HepG2 (cell line): ENCODE measurements at regions not wholly inside any gene's neighbourhood (a gene's known extent, or its start where the extent isn't known, plus 50 kb on each side); places are given as distances from the start of the nearest gene placed in this dataset.

ENCODE experiments used
- EP300 ChIP-seq, 3 experiments: sonication (generic) in 1 of 3; formaldehyde crosslinking in 1 of 3; IDR thresholded peaks; 2 replicates each; pipeline versions ENCODE4 v1.5.1 to v1.6.1; 2011 to 2020; ENCODE audit warnings: low read depth in 2 of 3, low read length in 2 of 3, borderline replicate concordance in 1 of 3, improper control_type of control experiment in 1 of 3, mild to moderate bottlenecking in 1 of 3, missing genetic modification reagents in 1 of 3, moderate library complexity in 1 of 3
- EZH2 ChIP-seq: conservative IDR thresholded peaks from 2 replicates; pipeline ENCODE4 v1.6.1; 2012; ENCODE audit warnings: mild to moderate bottlenecking, low read depth, low read length, moderate library complexity
- FOSL1 ChIP-seq: sonication (generic); formaldehyde crosslinking; IDR thresholded peaks from 2 replicates; pipeline ENCODE4 v1.9.0; 2021; ENCODE audit warnings: missing genetic modification reagents, borderline replicate concordance
- MAFF ChIP-seq: IDR thresholded peaks from 2 replicates; pipeline ENCODE4 v1.6.1; 2011; ENCODE audit warnings: low read depth, low read length, improper control_type of control experiment
- ZFY ChIP-seq: sonication (generic); formaldehyde crosslinking; IDR thresholded peaks from 2 replicates; pipeline ENCODE4 v1.4.0; 2020; ENCODE audit warnings: missing genetic modification reagents
- TF ChIP-seq, protein P1 (sequence below): sonication (generic); formaldehyde crosslinking; IDR thresholded peaks from 2 replicates; pipeline ENCODE4 v1.5.0; 2020; ENCODE audit warnings: mild to moderate bottlenecking, missing genetic modification reagents, moderate library complexity
- TF ChIP-seq, protein P2 (sequence below): sonication (generic); formaldehyde crosslinking; IDR thresholded peaks from 2 replicates; pipeline ENCODE4 v1.5.1; 2020; ENCODE audit warnings: missing genetic modification reagents, mild to moderate bottlenecking, borderline replicate concordance

DNA sequence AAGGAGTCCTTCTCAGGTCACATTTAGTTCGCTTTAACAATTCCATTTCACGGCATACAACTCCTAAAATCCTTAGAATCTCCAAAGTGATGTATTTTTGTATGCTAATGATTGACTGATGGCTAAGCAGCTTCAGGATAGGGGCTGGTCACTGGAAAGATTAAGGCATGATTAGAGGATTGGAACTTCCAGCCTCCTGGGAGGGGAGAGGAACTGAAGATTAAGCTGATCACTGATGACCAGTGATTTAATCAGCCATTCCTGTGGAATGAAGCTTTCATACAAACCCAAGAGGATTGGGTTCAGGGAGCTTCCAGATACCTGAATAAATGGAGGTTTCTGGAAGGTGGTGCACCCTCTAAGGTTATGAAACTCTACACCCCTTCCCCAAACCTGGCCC is 123.9 kb upstream of the CDK13 start:
- no peak for TF ChIP-seq ZFY (CRISPR knock-in tag)
- no peak for TF ChIP-seq EP300 (IDR thresholded peaks at IDR 0.05; ENCODE audit: low read depth in 2 of 2, low read length in 2 of 2)
- no peak for TF ChIP-seq EP300 (CRISPR knock-in tag; IDR thresholded peaks at IDR 0.05; ENCODE audit: borderline replicate concordance)
- TF ChIP-seq FOSL1 (CRISPR knock-in tag), result no peak
- TF ChIP-seq, protein P1, sequence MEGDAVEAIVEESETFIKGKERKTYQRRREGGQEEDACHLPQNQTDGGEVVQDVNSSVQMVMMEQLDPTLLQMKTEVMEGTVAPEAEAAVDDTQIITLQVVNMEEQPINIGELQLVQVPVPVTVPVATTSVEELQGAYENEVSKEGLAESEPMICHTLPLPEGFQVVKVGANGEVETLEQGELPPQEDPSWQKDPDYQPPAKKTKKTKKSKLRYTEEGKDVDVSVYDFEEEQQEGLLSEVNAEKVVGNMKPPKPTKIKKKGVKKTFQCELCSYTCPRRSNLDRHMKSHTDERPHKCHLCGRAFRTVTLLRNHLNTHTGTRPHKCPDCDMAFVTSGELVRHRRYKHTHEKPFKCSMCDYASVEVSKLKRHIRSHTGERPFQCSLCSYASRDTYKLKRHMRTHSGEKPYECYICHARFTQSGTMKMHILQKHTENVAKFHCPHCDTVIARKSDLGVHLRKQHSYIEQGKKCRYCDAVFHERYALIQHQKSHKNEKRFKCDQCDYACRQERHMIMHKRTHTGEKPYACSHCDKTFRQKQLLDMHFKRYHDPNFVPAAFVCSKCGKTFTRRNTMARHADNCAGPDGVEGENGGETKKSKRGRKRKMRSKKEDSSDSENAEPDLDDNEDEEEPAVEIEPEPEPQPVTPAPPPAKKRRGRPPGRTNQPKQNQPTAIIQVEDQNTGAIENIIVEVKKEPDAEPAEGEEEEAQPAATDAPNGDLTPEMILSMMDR (CRISPR knock-in tag), result no peak
- TF ChIP-seq MAFF, result no peak
- TF ChIP-seq EZH2, result no peak
- TF ChIP-seq, protein P2, sequence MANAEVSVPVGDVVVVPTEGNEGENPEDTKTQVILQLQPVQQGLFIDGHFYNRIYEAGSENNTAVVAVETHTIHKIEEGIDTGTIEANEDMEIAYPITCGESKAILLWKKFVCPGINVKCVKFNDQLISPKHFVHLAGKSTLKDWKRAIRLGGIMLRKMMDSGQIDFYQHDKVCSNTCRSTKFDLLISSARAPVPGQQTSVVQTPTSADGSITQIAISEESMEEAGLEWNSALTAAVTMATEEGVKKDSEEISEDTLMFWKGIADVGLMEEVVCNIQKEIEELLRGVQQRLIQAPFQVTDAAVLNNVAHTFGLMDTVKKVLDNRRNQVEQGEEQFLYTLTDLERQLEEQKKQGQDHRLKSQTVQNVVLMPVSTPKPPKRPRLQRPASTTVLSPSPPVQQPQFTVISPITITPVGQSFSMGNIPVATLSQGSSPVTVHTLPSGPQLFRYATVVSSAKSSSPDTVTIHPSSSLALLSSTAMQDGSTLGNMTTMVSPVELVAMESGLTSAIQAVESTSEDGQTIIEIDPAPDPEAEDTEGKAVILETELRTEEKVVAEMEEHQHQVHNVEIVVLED, result no peak
